Thymus (tissue), 11 donors: ENCODE measurements at regions not wholly inside any gene's neighbourhood (a gene's known extent, or its start where the extent isn't known, plus 50 kb on each side); places are given as distances from the start of the nearest gene placed in this dataset.

Experiments
- DNase-seq, 9 donors: peaks; one replicate each; pipeline ENCODE4 v3.0.0-alpha.2; 2013; ENCODE audit warnings: low spot score in 9 of 9, low read depth in 6 of 9, missing footprints in 1 of 9
- H3K27ac ChIP-seq, 2 donors: one replicate each; pipeline ENCODE4 v1.5.1; 2013; ENCODE audit warnings: control low read depth in 1 of 2, low read depth in 1 of 2, low read length in 1 of 2, mild to moderate bottlenecking in 1 of 2, moderate library complexity in 1 of 2
- H3K27me3 ChIP-seq, 2 donors: one replicate each; pipeline ENCODE4 v1.5.1; 2013; ENCODE audit warnings: low read length in 1 of 2; ENCODE audit not compliant: control insufficient read depth in 2 of 2, insufficient read depth in 1 of 2
- H3K36me3 ChIP-seq, 2 donors: one replicate each; pipeline ENCODE4 v1.5.1; 2013; ENCODE audit warnings: low read length in 1 of 2, mild to moderate bottlenecking in 1 of 2, moderate library complexity in 1 of 2; ENCODE audit not compliant: control insufficient read depth in 2 of 2, insufficient read depth in 2 of 2
- H3K4me1 ChIP-seq, 2 donors: one replicate each; pipeline ENCODE4 v1.5.1; 2013; ENCODE audit warnings: low read length in 2 of 2; ENCODE audit not compliant: control insufficient read depth in 2 of 2, insufficient read depth in 2 of 2
- H3K4me3 ChIP-seq, 2 donors: one replicate each; pipeline ENCODE4 v1.5.1; 2013; ENCODE audit warnings: low read length in 2 of 2, control low read depth in 1 of 2, mild to moderate bottlenecking in 1 of 2
- H3K9me3 ChIP-seq, 2 donors: one replicate each; pipeline ENCODE4 v1.5.1; 2013; ENCODE audit warnings: low read length in 1 of 2, mild to moderate bottlenecking in 1 of 2; ENCODE audit not compliant: control insufficient read depth in 2 of 2, insufficient read depth in 1 of 2
- WGBS: extraction: QIAGEN DNeasy Blood & Tissue Kit; methylation state at CpG from one replicate; pipeline ENCODE4 v1.1.7; 2013; 5-methylcytosine and 5-hydroxymethylcytosine counted together
- donor health status: healthy.

- H3K4me3 ChIP-seq, result no peak overlapping the region
- no peaks in the 10 kb centered on the region for H3K36me3 ChIP-seq
- H3K27ac ChIP-seq, result no peak overlapping the region
- no peaks in the 10 kb centered on the region for H3K27me3 ChIP-seq
- H3K4me1 ChIP-seq, result no peaks in the 10 kb centered on the region
- no peak for DNase-seq
- 98% methylated on average over 3 of the region's 3 CpGs for WGBS
- no peaks in the 10 kb centered on the region for H3K9me3 ChIP-seq
These were observed 292.6 kb downstream of the ALDH8A1 start for GRCh38 chr6:134657343-134657742.

GRCh38 chr6:134654751-134655150, 295.1 kb downstream of the ALDH8A1 start:
- no peaks in the 10 kb centered on the region for H3K4me1 ChIP-seq
- no peak overlapping the region for H3K4me3 ChIP-seq
- no peaks in the 10 kb centered on the region for H3K27me3 ChIP-seq
- no peaks in the 10 kb centered on the region for H3K9me3 ChIP-seq
- DNase-seq, result no peak
- no peak overlapping the region for H3K27ac ChIP-seq
- no peaks in the 10 kb centered on the region for H3K36me3 ChIP-seq

GRCh38 chr6:134651519-134651918, 298.4 kb downstream of the ALDH8A1 start:
- Histone ChIP-seq H3K9me3 (no peaks in the 10 kb centered on the region), H3K4me3 (no peak overlapping the region), H3K36me3 (no peaks in the 10 kb centered on the region), H3K27ac (no peak overlapping the region), H3K4me1 (no peaks in the 10 kb centered on the region), H3K27me3 (no peaks in the 10 kb centered on the region)
- DNase-seq, result no peak
- 97% methylated on average over 3 of the region's 3 CpGs for WGBS

GRCh38 chr6:134647861-134648260, 302.0 kb downstream of the ALDH8A1 start:
- H3K27me3 ChIP-seq, result no peaks in the 10 kb centered on the region
- WGBS, result 95% methylated on average over 3 of the region's 3 CpGs
- no peak overlapping the region for H3K4me3 ChIP-seq
- no peaks in the 10 kb centered on the region for H3K36me3 ChIP-seq
- no peak overlapping the region for H3K27ac ChIP-seq
- no peaks in the 10 kb centered on the region for H3K9me3 ChIP-seq
- H3K4me1 ChIP-seq, result no peaks in the 10 kb centered on the region
- DNase-seq, result no peak

- Histone ChIP-seq H3K36me3 (no peaks in the 10 kb centered on the region), H3K27ac (no peak overlapping the region), H3K27me3 (no peaks in the 10 kb centered on the region), H3K4me1 (peaks cover 0 to 5% of the 10 kb centered on the region in 2 donors), H3K9me3 (no peaks in the 10 kb centered on the region), H3K4me3 (no peak overlapping the region)
- 99% methylated on average over 4 of the region's 4 CpGs for WGBS
- DNase-seq, result no peak
These were observed 307.1 kb downstream of the ALDH8A1 start for GRCh38 chr6:134642819-134643218.

- Histone ChIP-seq H3K9me3 (no peaks in the 10 kb centered on the region), H3K4me1 (peaks cover 0 to 5% of the 10 kb centered on the region in 2 donors), H3K27me3 (no peaks in the 10 kb centered on the region), H3K27ac (no peak overlapping the region), H3K4me3 (no peak overlapping the region), H3K36me3 (no peaks in the 10 kb centered on the region)
- 97% methylated on average over 2 of the region's 2 CpGs for WGBS
- no peak for DNase-seq
These were observed 307.6 kb downstream of the ALDH8A1 start for GRCh38 chr6:134642279-134642678.

- Histone ChIP-seq H3K4me3 (no peak overlapping the region), H3K36me3 (no peaks in the 10 kb centered on the region), H3K4me1 (peaks cover 0 to 8% of the 10 kb centered on the region in 2 donors), H3K9me3 (no peaks in the 10 kb centered on the region), H3K27me3 (no peaks in the 10 kb centered on the region), H3K27ac (no peak overlapping the region)
- DNase-seq, result peak; percentile 54 to 90 (median 74)
- WGBS, result 16% methylated on average over 1 of the region's 1 CpG
These were observed 308.9 kb downstream of the ALDH8A1 start for GRCh38 chr6:134640975-134641429.

GRCh38 chr6:134640229-134640628, 309.7 kb downstream of the ALDH8A1 start:
- 98% methylated on average over 4 of the region's 4 CpGs for WGBS
- no peak for DNase-seq
- Histone ChIP-seq H3K4me1 (peaks cover 0 to 9% of the 10 kb centered on the region in 2 donors), H3K27ac (no peak overlapping the region), H3K4me3 (no peak overlapping the region), H3K9me3 (no peaks in the 10 kb centered on the region), H3K36me3 (no peaks in the 10 kb centered on the region), H3K27me3 (no peaks in the 10 kb centered on the region)

GRCh38 chr6:134637847-134638437, 312.0 kb downstream of the ALDH8A1 start:
- H3K4me3 ChIP-seq, result no peak overlapping the region
- 95% methylated on average over 1 of the region's 1 CpG for WGBS
- no peaks in the 10 kb centered on the region for H3K27me3 ChIP-seq
- no peaks in the 10 kb centered on the region for H3K36me3 ChIP-seq
- H3K4me1 ChIP-seq, result peaks cover 0 to 13% of the 10 kb centered on the region in 2 donors
- no peak for DNase-seq
- H3K27ac ChIP-seq, result no peak overlapping the region
- H3K9me3 ChIP-seq, result no peaks in the 10 kb centered on the region
